GM21367 (cell line): ENCODE measurements at regions not wholly inside any gene's neighbourhood (a gene's known extent, or its start where the extent isn't known, plus 50 kb on each side); places are given as distances from the start of the nearest gene placed in this dataset.

Experiments used
- ATAC-seq: cut with Tn5 transposase; IDR thresholded peaks from one replicate; pipeline ENCODE4 v1.9.1; 2021; ENCODE audit not compliant: unreplicated experiment

- no peak for ATAC-seq
Measured at GRCh38 chr9:26415528-26415927, 477.1 kb downstream of the CAAP1 start.

GRCh38 chr9:26413611-26414010 is 479.0 kb downstream of the CAAP1 start:
- ATAC-seq, result no peak

GRCh38 chr9:26412446-26412845 is 480.2 kb downstream of the CAAP1 start:
- ATAC-seq, result no peak

GRCh38 chr9:26406676-26407075 is 485.9 kb downstream of the CAAP1 start:
- ATAC-seq, result no peak

- no peak for ATAC-seq
Measured at GRCh38 chr9:26399556-26399955, 493.0 kb downstream of the CAAP1 start.

GRCh38 chr9:26394025-26394424 is 498.6 kb downstream of the CAAP1 start:
- no peak for ATAC-seq

- no peak for ATAC-seq
Measured at GRCh38 chr9:26392639-26393038, 500.0 kb downstream of the CAAP1 start.

- no peak for ATAC-seq
Measured at GRCh38 chr9:26391036-26391435, 501.6 kb downstream of the CAAP1 start.

GRCh38 chr9:26375448-26375847 is 517.2 kb downstream of the CAAP1 start:
- ATAC-seq, result no peak

GRCh38 chr9:26373616-26374015 is 519.0 kb downstream of the CAAP1 start:
- no peak for ATAC-seq

GRCh38 chr9:26371236-26371635 is 521.4 kb downstream of the CAAP1 start:
- no peak for ATAC-seq

- ATAC-seq, result no peak
Measured at GRCh38 chr9:26369093-26369492, 523.5 kb downstream of the CAAP1 start.

- no peak for ATAC-seq
Measured at GRCh38 chr9:26368241-26368640, 524.4 kb downstream of the CAAP1 start.

- ATAC-seq, result no peak
Measured at GRCh38 chr9:26361010-26361409, 531.6 kb downstream of the CAAP1 start.

- no peak for ATAC-seq
Measured at GRCh38 chr9:26358836-26359235, 533.8 kb downstream of the CAAP1 start.

- ATAC-seq, result no peak
Measured at GRCh38 chr9:26357803-26358344, 534.7 kb downstream of the CAAP1 start.

GRCh38 chr9:26356491-26356890 is 536.1 kb downstream of the CAAP1 start:
- ATAC-seq, result no peak

- no peak for ATAC-seq
Measured at GRCh38 chr9:26346942-26347477, 545.6 kb downstream of the CAAP1 start.

GRCh38 chr9:26341545-26341944 is 551.1 kb downstream of the CAAP1 start:
- ATAC-seq, result no peak

GRCh38 chr9:26339796-26340195 is 552.8 kb downstream of the CAAP1 start:
- ATAC-seq, result no peak

- ATAC-seq, result no peak
Measured at GRCh38 chr9:26335116-26335515, 557.5 kb downstream of the CAAP1 start.

- ATAC-seq, result no peak
Measured at GRCh38 chr9:26334706-26335105, 557.9 kb downstream of the CAAP1 start.

- no peak for ATAC-seq
Measured at GRCh38 chr9:26331223-26331622, 561.4 kb downstream of the CAAP1 start.
